HG03342 (cell line): ENCODE measurements at regions not wholly inside any gene's neighbourhood (a gene's known extent, or its start where the extent isn't known, plus 50 kb on each side); places are given as distances from the start of the nearest gene placed in this dataset.

ENCODE experiments used
- ATAC-seq: cut with Tn5 transposase; IDR thresholded peaks from one replicate; pipeline ENCODE4 v1.9.1; 2021; ENCODE audit warnings: mild to moderate bottlenecking, moderate library complexity; ENCODE audit not compliant: unreplicated experiment

- peak; percentile 47 for ATAC-seq
Observed at GRCh38 chr2:12106440-12107080, 360.1 kb downstream of the LPIN1 start.

- no peak for ATAC-seq
Observed at GRCh38 chr2:12107321-12107720, 360.9 kb downstream of the LPIN1 start.

- ATAC-seq = no peak
Observed at GRCh38 chr2:12107939-12108338, 361.5 kb downstream of the LPIN1 start.

GRCh38 chr2:12109363-12110017 is 363.1 kb downstream of the LPIN1 start:
- no peak for ATAC-seq

- ATAC-seq = no peak
Observed at GRCh38 chr2:12110074-12110473, 363.6 kb downstream of the LPIN1 start.

- no peak for ATAC-seq
Observed at GRCh38 chr2:12110481-12110880, 364.0 kb downstream of the LPIN1 start.

GRCh38 chr2:12113412-12113811 is 367.0 kb downstream of the LPIN1 start:
- no peak for ATAC-seq

- no peak for ATAC-seq
Observed at GRCh38 chr2:12114816-12115215, 368.4 kb downstream of the LPIN1 start.

GRCh38 chr2:12116228-12116750 is 369.9 kb downstream of the LPIN1 start:
- peak; percentile 61 for ATAC-seq

- no peak for ATAC-seq
Observed at GRCh38 chr2:12119841-12120240, 373.4 kb downstream of the LPIN1 start.

- ATAC-seq = no peak
Observed at GRCh38 chr2:12120281-12121150, 374.1 kb downstream of the LPIN1 start.

- ATAC-seq = no peak
Observed at GRCh38 chr2:12124790-12125189, 378.4 kb downstream of the LPIN1 start.

- ATAC-seq = no peak
Observed at GRCh38 chr2:12126318-12126717, 379.9 kb downstream of the LPIN1 start.

- no peak for ATAC-seq
Observed at GRCh38 chr2:12127638-12128037, 381.2 kb downstream of the LPIN1 start.

- ATAC-seq = no peak
Observed at GRCh38 chr2:12131975-12132374, 385.5 kb downstream of the LPIN1 start.

GRCh38 chr2:12141618-12142258 is 395.3 kb downstream of the LPIN1 start:
- ATAC-seq = no peak

- no peak for ATAC-seq
Observed at GRCh38 chr2:12151716-12152115, 405.3 kb downstream of the LPIN1 start.

GRCh38 chr2:12152888-12153287 is 406.5 kb downstream of the LPIN1 start:
- ATAC-seq = no peak

- ATAC-seq = no peak
Observed at GRCh38 chr2:12155303-12156051, 409.0 kb downstream of the LPIN1 start.

GRCh38 chr2:12156349-12156748 is 409.9 kb downstream of the LPIN1 start:
- ATAC-seq = no peak
